ENCODE measurements at regions not wholly inside any gene's neighbourhood (a gene's known extent, or its start where the extent isn't known, plus 50 kb on each side); places are given as distances from the start of the nearest gene placed in this dataset.

DNA sequence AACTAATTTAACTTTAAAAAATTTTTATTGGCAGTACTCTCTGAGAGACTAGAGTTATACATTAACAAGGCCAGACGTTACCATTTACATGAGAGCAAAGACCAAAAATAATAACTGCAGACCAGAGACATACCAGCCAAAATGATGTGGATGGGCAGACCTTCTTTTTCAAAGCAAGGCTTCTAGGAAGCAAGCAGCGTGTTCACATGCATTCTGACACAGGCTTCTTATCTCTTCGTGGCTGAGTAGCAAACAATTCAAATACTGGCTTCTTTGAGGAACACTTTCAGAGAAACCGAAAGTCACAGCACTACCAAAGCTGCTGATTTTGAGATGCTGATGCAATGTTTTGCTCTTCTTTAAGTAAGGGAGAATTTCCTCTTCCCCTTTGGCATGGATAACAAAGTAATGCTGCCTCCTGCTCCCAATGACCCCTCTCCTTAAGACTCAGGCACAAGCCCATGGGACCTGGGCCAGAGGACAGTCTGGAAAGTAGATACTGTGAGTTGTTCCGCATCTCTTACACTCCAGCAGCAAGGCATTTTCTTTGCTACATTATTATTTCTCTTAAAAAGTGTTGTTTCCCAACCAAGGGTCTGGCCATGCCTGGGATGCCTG is 181.9 kb downstream of the MREG start (continued):
- TF ChIP-seq CREM (IDR thresholded peaks at IDR 0.05): no peak; the same call in 1 of the 2 replicates
- no peak for TF ChIP-seq CREM (CRISPR knock-in tag; IDR thresholded peaks at IDR 0.05)
- no peak for TF ChIP-seq PRPF4 (IDR thresholded peaks at IDR 0.05; ENCODE audit: low read depth, low read length, poor library complexity, severe bottlenecking)
- peak; percentile 51 for TF ChIP-seq POLR2G (IDR thresholded peaks at IDR 0.05; ENCODE audit: low read depth, low read length)
- TF ChIP-seq, protein P1, sequence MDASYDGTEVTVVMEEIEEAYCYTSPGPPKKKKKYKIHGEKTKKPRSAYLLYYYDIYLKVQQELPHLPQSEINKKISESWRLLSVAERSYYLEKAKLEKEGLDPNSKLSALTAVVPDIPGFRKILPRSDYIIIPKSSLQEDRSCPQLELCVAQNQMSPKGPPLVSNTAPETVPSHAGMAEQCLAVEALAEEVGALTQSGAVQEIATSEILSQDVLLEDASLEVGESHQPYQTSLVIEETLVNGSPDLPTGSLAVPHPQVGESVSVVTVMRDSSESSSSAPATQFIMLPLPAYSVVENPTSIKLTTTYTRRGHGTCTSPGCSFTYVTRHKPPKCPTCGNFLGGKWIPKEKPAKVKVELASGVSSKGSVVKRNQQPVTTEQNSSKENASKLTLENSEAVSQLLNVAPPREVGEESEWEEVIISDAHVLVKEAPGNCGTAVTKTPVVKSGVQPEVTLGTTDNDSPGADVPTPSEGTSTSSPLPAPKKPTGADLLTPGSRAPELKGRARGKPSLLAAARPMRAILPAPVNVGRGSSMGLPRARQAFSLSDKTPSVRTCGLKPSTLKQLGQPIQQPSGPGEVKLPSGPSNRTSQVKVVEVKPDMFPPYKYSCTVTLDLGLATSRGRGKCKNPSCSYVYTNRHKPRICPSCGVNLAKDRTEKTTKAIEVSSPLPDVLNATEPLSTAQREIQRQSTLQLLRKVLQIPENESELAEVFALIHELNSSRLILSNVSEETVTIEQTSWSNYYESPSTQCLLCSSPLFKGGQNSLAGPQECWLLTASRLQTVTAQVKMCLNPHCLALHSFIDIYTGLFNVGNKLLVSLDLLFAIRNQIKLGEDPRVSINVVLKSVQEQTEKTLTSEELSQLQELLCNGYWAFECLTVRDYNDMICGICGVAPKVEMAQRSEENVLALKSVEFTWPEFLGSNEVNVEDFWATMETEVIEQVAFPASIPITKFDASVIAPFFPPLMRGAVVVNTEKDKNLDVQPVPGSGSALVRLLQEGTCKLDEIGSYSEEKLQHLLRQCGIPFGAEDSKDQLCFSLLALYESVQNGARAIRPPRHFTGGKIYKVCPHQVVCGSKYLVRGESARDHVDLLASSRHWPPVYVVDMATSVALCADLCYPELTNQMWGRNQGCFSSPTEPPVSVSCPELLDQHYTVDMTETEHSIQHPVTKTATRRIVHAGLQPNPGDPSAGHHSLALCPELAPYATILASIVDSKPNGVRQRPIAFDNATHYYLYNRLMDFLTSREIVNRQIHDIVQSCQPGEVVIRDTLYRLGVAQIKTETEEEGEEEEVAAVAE (CRISPR knock-in tag; IDR thresholded peaks at IDR 0.05; ENCODE audit: borderline replicate concordance): 0 out of 2 replicates have a peak, but pooled peaks have one; percentile 54
- TF ChIP-seq, protein P2, sequence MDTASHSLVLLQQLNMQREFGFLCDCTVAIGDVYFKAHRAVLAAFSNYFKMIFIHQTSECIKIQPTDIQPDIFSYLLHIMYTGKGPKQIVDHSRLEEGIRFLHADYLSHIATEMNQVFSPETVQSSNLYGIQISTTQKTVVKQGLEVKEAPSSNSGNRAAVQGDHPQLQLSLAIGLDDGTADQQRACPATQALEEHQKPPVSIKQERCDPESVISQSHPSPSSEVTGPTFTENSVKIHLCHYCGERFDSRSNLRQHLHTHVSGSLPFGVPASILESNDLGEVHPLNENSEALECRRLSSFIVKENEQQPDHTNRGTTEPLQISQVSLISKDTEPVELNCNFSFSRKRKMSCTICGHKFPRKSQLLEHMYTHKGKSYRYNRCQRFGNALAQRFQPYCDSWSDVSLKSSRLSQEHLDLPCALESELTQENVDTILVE (CRISPR knock-in tag; IDR thresholded peaks at IDR 0.05): peak; percentile 60; the same call in 1 of the 2 replicates
- TF ChIP-seq ZBTB7B (CRISPR knock-in tag; IDR thresholded peaks at IDR 0.05): no peak
- no peak for TF ChIP-seq REXO4 (CRISPR knock-in tag; IDR thresholded peaks at IDR 0.05; ENCODE audit: borderline replicate concordance)
- TF ChIP-seq HNRNPL (IDR thresholded peaks at IDR 0.05; ENCODE audit: low read depth, low read length): no peak
- TF ChIP-seq ZNF430 (CRISPR knock-in tag; IDR thresholded peaks at IDR 0.05): no peak
- no peak for TF ChIP-seq CEBPB (IDR thresholded peaks at IDR 0.05; ENCODE audit: borderline replicate concordance, low read depth, low read length)
- no peak for TF ChIP-seq ZNF619 (CRISPR knock-in tag; IDR thresholded peaks at IDR 0.05)
- TF ChIP-seq, protein P3, sequence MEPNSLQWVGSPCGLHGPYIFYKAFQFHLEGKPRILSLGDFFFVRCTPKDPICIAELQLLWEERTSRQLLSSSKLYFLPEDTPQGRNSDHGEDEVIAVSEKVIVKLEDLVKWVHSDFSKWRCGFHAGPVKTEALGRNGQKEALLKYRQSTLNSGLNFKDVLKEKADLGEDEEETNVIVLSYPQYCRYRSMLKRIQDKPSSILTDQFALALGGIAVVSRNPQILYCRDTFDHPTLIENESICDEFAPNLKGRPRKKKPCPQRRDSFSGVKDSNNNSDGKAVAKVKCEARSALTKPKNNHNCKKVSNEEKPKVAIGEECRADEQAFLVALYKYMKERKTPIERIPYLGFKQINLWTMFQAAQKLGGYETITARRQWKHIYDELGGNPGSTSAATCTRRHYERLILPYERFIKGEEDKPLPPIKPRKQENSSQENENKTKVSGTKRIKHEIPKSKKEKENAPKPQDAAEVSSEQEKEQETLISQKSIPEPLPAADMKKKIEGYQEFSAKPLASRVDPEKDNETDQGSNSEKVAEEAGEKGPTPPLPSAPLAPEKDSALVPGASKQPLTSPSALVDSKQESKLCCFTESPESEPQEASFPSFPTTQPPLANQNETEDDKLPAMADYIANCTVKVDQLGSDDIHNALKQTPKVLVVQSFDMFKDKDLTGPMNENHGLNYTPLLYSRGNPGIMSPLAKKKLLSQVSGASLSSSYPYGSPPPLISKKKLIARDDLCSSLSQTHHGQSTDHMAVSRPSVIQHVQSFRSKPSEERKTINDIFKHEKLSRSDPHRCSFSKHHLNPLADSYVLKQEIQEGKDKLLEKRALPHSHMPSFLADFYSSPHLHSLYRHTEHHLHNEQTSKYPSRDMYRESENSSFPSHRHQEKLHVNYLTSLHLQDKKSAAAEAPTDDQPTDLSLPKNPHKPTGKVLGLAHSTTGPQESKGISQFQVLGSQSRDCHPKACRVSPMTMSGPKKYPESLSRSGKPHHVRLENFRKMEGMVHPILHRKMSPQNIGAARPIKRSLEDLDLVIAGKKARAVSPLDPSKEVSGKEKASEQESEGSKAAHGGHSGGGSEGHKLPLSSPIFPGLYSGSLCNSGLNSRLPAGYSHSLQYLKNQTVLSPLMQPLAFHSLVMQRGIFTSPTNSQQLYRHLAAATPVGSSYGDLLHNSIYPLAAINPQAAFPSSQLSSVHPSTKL (CRISPR knock-in tag; IDR thresholded peaks at IDR 0.05): peak; percentile 82
- TF ChIP-seq, protein P4, sequence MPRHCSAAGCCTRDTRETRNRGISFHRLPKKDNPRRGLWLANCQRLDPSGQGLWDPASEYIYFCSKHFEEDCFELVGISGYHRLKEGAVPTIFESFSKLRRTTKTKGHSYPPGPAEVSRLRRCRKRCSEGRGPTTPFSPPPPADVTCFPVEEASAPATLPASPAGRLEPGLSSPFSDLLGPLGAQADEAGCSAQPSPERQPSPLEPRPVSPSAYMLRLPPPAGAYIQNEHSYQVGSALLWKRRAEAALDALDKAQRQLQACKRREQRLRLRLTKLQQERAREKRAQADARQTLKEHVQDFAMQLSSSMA (CRISPR knock-in tag; IDR thresholded peaks at IDR 0.05): no peak
- TF ChIP-seq ZBTB21 (CRISPR knock-in tag; IDR thresholded peaks at IDR 0.05): no peak
- no peak for TF ChIP-seq CHD4 (IDR thresholded peaks at IDR 0.05; ENCODE audit: borderline replicate concordance, low read length)
- TF ChIP-seq, protein P5, sequence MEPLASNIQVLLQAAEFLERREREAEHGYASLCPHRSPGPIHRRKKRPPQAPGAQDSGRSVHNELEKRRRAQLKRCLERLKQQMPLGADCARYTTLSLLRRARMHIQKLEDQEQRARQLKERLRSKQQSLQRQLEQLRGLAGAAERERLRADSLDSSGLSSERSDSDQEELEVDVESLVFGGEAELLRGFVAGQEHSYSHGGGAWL (CRISPR knock-in tag; IDR thresholded peaks at IDR 0.05): no peak

All from HepG2 (cell line).